HG03103 (cell line): ENCODE measurements at regions not wholly inside any gene's neighbourhood (a gene's known extent, or its start where the extent isn't known, plus 50 kb on each side); places are given as distances from the start of the nearest gene placed in this dataset.

Experiments used
- ATAC-seq: cut with Tn5 transposase; IDR thresholded peaks from one replicate; pipeline ENCODE4 v1.9.1; 2021; ENCODE audit warnings: low read depth; ENCODE audit not compliant: unreplicated experiment

DNA sequence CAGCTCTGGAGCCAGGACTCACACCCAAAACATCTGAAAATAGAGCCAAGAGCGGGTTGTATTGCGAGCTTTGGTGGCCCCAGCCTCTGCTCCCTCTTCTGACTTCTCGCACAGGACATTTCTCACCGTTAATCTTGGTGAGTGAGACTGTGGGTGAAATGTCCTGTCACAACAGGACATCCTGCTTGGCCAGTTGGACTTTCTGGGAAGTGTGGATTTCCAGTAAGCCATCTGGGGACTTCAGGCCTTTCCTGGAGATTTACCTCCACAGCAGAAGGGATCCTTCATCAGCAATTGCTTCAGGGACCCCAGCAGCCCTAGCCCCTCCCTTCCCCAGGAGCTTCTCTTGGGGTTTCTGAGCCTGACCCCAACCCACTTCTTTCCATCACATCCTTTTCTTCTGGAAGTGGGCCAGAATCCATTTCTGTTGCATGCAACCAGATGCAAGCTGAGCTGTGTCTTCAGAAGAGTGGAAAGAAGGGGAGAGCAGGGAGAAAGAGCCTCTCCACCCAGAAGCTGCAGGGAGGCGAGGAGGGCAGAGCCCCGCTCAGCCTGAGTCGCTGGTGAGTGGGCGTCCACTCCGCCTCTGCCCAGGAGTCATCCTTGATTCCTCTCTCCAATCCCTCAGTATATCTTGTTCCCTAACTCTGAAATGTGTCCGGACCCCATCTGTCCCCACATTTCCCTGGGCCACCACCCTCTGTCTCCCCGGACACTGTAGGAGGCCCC, 50.3 kb upstream of the GADD45G start:
- no peak for ATAC-seq

DNA sequence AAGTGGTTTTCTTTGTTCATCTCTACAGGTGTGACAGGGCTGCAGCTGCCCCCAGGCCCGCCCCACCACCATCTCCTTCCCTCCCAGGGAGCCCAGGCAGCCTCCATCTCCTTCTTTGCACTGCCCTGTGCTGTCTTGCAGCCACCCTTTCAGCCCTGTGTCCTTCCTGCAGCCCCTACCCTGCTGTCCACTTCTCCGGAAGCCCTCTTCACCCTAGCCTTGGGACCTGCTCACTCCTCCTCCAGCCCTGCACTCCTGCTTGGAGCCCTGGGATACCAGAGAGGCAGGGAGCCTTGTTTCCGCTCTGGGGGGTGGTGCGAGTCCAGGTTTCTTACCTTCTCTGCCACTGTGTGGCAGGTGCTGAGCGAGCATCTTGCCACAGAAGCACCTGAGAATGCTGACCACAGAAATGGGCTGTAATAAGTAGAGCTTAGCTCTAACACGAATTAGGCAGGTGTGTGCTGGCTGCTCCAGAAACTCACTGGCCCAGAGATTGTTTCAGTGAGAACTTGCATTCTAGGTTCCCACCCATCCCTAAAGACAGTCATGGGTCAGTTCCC, 51.3 kb upstream of the GADD45G start:
- no peak for ATAC-seq

- ATAC-seq = no peak
Measured at GRCh38 chr9:89550346-89550927, 52.5 kb upstream of the SEMA4D start.

DNA sequence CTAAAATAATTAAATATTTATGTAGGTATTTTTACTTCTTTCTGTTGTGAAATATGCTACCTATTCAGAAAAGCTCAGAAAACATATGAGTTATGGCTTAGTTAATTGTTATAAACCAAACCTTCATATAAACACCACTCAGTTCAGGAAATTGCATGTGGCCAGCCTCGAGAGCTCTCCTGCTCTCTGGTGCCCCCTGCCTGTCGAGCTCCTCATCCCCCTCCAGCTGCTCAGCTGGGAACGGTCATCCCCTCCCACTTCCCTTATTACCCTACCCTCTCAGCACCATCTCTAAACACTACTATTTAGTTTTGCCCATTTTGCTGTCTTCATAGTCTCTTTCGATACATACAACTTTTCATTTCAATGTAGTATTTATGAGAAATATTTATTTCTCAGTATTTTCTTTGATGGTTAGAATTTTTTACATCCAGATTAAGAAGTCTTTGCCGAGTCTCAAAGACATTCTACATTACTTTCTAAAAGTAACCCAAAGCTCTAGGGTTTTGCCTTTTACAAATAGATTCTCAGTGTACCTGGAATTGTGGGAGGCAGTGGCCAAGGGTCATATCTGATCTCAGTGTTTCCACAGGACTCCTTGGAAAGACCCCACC, 51.2 kb upstream of the SEMA4D start:
- peak; percentile 80 for ATAC-seq

- ATAC-seq = no peak
Measured at GRCh38 chr9:89548071-89548638, 50.2 kb upstream of the SEMA4D start.
